Uterus (tissue), 2 donors: ENCODE measurements at regions not wholly inside any gene's neighbourhood (a gene's known extent, or its start where the extent isn't known, plus 50 kb on each side); places are given as distances from the start of the nearest gene placed in this dataset.

Source experiments
- CTCF ChIP-seq, 4 experiments: fragments of 200-600 bp in 2 of 4; fragments of 450-650 bp in 2 of 4; sonication (generic) in 2 of 4; IDR thresholded peaks; one replicate each; pipeline ENCODE4 v1.5.1; 2016 to 2019; ENCODE audit warnings: antibody characterized with exemption in 4 of 4, mild to moderate bottlenecking in 2 of 4, moderate library complexity in 1 of 4
- POLR2A ChIP-seq, 2 donors: fragments of 450-650 bp; IDR thresholded peaks; one replicate each; pipeline ENCODE4 v1.6.1; 2016; ENCODE audit warnings: antibody characterized with exemption in 2 of 2, mild to moderate bottlenecking in 1 of 2, moderate library complexity in 1 of 2

DNA sequence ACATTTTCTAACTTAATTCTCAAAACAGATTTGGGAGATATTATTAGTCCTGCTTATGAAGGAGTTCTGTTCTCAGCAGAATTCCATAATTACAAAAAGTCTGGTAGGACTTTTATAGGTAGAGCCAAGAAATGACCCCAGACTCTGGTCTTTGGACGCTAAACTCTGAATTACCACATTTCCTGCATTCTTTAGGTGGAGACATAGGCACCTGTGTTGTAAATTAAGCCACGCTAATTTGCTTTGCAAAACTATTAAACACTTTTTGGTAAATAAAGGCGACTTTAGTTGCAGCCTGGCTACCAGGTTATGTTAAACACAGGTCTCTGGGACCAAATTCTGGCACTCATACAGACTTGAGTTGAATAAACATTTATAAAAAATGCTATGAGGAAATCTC is 77.7 kb downstream of the C9orf152 start:
- TF ChIP-seq POLR2A (IDR thresholded peaks at IDR 0.05), result no peak
- TF ChIP-seq CTCF (IDR thresholded peaks at IDR 0.05), result no peak
